Chondrocyte (in vitro differentiated cells): ENCODE measurements at regions not wholly inside any gene's neighbourhood (a gene's known extent, or its start where the extent isn't known, plus 50 kb on each side); places are given as distances from the start of the nearest gene placed in this dataset.

Experiments used
- DNase-seq: peaks from one replicate; pipeline ENCODE4 v3.0.0; 2021; ENCODE audit warnings: mixed read lengths, low spot score
- H3K27ac Mint-ChIP-seq: one replicate; pipeline ENCODE4 v1.8.0; 2021; ENCODE audit warnings: mild to moderate bottlenecking, moderate library complexity, mixed read lengths; ENCODE audit not compliant: unreplicated experiment
- H3K27me3 Mint-ChIP-seq: 2 replicates; pipeline ENCODE4 v1.8.0; 2021; ENCODE audit warnings: low read depth, mixed read lengths
- H3K36me3 Mint-ChIP-seq: 2 replicates; pipeline ENCODE4 v1.8.0; 2021; ENCODE audit warnings: low read depth, mixed read lengths
- H3K4me1 Mint-ChIP-seq: 2 replicates; pipeline ENCODE4 v1.8.0; 2021; ENCODE audit warnings: low read depth, mild to moderate bottlenecking, mixed read lengths
- H3K4me3 Mint-ChIP-seq: one replicate; pipeline ENCODE4 v1.8.0; 2021; ENCODE audit warnings: mild to moderate bottlenecking, moderate library complexity, mixed read lengths; ENCODE audit not compliant: unreplicated experiment
- H3K9me3 Mint-ChIP-seq: 2 replicates; pipeline ENCODE4 v1.8.0; 2021; ENCODE audit warnings: low read depth, mixed read lengths
- TF ChIP-seq, protein P1 (sequence below): fragments of 200-600 bp; sonication (generic); IDR thresholded peaks from 2 replicates; pipeline ENCODE4 v1.5.0; 2021; ENCODE audit warnings: antibody characterized with exemption, mild to moderate bottlenecking, moderate library complexity

GRCh38 chr3:152127058-152127457 is 141.7 kb upstream of the MBNL1 start:
- H3K36me3 Mint-ChIP-seq: no peaks in the 10 kb centered on the region
- H3K27ac Mint-ChIP-seq: no peak overlapping the region
- H3K9me3 Mint-ChIP-seq: no peaks in the 10 kb centered on the region
- peaks cover 15% of the 10 kb centered on the region for H3K4me1 Mint-ChIP-seq
- TF ChIP-seq, protein P1, sequence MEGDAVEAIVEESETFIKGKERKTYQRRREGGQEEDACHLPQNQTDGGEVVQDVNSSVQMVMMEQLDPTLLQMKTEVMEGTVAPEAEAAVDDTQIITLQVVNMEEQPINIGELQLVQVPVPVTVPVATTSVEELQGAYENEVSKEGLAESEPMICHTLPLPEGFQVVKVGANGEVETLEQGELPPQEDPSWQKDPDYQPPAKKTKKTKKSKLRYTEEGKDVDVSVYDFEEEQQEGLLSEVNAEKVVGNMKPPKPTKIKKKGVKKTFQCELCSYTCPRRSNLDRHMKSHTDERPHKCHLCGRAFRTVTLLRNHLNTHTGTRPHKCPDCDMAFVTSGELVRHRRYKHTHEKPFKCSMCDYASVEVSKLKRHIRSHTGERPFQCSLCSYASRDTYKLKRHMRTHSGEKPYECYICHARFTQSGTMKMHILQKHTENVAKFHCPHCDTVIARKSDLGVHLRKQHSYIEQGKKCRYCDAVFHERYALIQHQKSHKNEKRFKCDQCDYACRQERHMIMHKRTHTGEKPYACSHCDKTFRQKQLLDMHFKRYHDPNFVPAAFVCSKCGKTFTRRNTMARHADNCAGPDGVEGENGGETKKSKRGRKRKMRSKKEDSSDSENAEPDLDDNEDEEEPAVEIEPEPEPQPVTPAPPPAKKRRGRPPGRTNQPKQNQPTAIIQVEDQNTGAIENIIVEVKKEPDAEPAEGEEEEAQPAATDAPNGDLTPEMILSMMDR: no peak
- H3K27me3 Mint-ChIP-seq: no peaks in the 10 kb centered on the region
- no peak for DNase-seq
- no peak overlapping the region for H3K4me3 Mint-ChIP-seq

GRCh38 chr3:152128356-152128755 is 140.4 kb upstream of the MBNL1 start:
- Mint-ChIP-seq H3K27me3 (no peaks in the 10 kb centered on the region), H3K4me1 (peaks cover 13% of the 10 kb centered on the region), H3K9me3 (no peaks in the 10 kb centered on the region), H3K4me3 (no peak overlapping the region), H3K36me3 (no peaks in the 10 kb centered on the region), H3K27ac (no peak overlapping the region)
- DNase-seq: no peak
- TF ChIP-seq, protein P1: no peak

- Mint-ChIP-seq H3K9me3 (peaks cover 6% of the 10 kb centered on the region), H3K4me3 (no peak overlapping the region), H3K36me3 (no peaks in the 10 kb centered on the region), H3K27ac (no peak overlapping the region), H3K27me3 (no peaks in the 10 kb centered on the region), H3K4me1 (no peaks in the 10 kb centered on the region)
- TF ChIP-seq, protein P1: no peak
- DNase-seq: no peak
Measured at GRCh38 chr3:152139651-152140050, 129.1 kb upstream of the MBNL1 start.

DNA sequence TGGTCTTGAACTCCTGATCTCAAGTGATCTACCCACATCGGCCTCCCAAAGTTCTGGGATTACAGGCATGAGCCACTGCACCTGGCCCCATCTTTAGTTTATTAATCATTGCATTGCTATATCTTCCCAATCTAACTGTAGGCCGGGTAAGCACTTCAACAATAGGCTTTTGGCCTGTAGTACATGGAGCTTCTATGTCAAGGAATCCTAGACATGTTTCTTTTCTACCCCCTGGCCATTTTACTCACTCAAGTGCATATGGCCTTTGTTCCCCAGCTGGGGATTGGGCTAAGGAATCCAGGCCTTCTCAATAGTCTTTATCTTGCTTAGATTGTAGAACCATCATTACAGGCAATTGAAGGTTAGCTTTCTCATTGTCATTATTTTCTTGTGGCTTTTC is 122.3 kb upstream of the MBNL1 start:
- Mint-ChIP-seq H3K27ac (no peak overlapping the region), H3K36me3 (peaks cover 2% of the 10 kb centered on the region), H3K4me3 (no peak overlapping the region), H3K27me3 (no peaks in the 10 kb centered on the region), H3K9me3 (no peaks in the 10 kb centered on the region), H3K4me1 (peaks cover 16% of the 10 kb centered on the region)
- TF ChIP-seq, protein P1: no peak
- no peak for DNase-seq

GRCh38 chr3:152147748-152148147 is 121.0 kb upstream of the MBNL1 start:
- Mint-ChIP-seq H3K4me3 (no peak overlapping the region), H3K27me3 (no peaks in the 10 kb centered on the region), H3K36me3 (peaks cover 2% of the 10 kb centered on the region), H3K27ac (no peak overlapping the region), H3K9me3 (no peaks in the 10 kb centered on the region), H3K4me1 (peaks cover 16% of the 10 kb centered on the region)
- no peak for DNase-seq
- TF ChIP-seq, protein P1: no peak
